Vagina (tissue), 2 donors: ENCODE measurements at regions not wholly inside any gene's neighbourhood (a gene's known extent, or its start where the extent isn't known, plus 50 kb on each side); places are given as distances from the start of the nearest gene placed in this dataset.
"Not testable (repeated sequence)": the region's sequence is repeated elsewhere in the genome, so short reads cannot be mapped to it uniquely, and the experiment has no call there.

ENCODE experiments used
- DNase-seq, 2 donors: peaks; one replicate each; pipeline ENCODE4 v3.0.0-alpha.2; 2017; ENCODE audit errors: extremely low spot score in 2 of 2
- H3K27ac ChIP-seq: fragments of 200-600 bp; sonication (generic); one replicate; pipeline ENCODE4 v1.5.1; 2019
- H3K27me3 ChIP-seq: fragments of 200-600 bp; sonication (generic); one replicate; pipeline ENCODE4 v1.5.1; 2019
- H3K36me3 ChIP-seq, 2 donors: fragments of 200-600 bp; sonication (generic); one replicate each; pipeline ENCODE4 v1.5.1; 2017 to 2019
- H3K4me1 ChIP-seq: fragments of 200-600 bp; sonication (generic); one replicate; pipeline ENCODE4 v1.5.1; 2019
- H3K4me3 ChIP-seq, 2 donors: fragments of 200-600 bp; sonication (generic); 1 replicate in 1 of 2; 2 replicates in 1 of 2; pipeline ENCODE4 v1.5.1; 2016 to 2019
- H3K9me3 ChIP-seq: fragments of 200-600 bp; sonication (generic); one replicate; pipeline ENCODE4 v1.5.1; 2019
- POLR2A ChIP-seq, 2 donors: fragments of 450-650 bp; IDR thresholded peaks; one replicate each; pipeline ENCODE4 v1.6.1; 2017; ENCODE audit warnings: antibody characterized with exemption in 2 of 2, mild to moderate bottlenecking in 2 of 2, moderate library complexity in 2 of 2
- POLR2AphosphoS5 ChIP-seq, 2 donors: sonication (generic); formaldehyde crosslinking; IDR thresholded peaks; one replicate each; pipeline ENCODE4 v1.9.0; 2017; ENCODE audit warnings: antibody characterized with exemption in 2 of 2, mild to moderate bottlenecking in 2 of 2, low read depth in 1 of 2; ENCODE audit not compliant: insufficient read depth in 1 of 2
- intact Hi-C: fragments of 100-400 bp; cut with DNase I; formaldehyde crosslinking; loops from one replicate; pipeline ENCODE4 v1.15.1; 2023
- TF ChIP-seq, protein P1 (sequence below), 3 experiments: fragments of 450-650 bp in 2 of 3; fragments of 200-600 bp in 1 of 3; sonication (generic) in 1 of 3; IDR thresholded peaks; one replicate each; pipeline ENCODE4 v1.5.1; 2017 to 2019; ENCODE audit warnings: antibody characterized with exemption in 3 of 3, mild to moderate bottlenecking in 2 of 3, moderate library complexity in 2 of 3

DNA sequence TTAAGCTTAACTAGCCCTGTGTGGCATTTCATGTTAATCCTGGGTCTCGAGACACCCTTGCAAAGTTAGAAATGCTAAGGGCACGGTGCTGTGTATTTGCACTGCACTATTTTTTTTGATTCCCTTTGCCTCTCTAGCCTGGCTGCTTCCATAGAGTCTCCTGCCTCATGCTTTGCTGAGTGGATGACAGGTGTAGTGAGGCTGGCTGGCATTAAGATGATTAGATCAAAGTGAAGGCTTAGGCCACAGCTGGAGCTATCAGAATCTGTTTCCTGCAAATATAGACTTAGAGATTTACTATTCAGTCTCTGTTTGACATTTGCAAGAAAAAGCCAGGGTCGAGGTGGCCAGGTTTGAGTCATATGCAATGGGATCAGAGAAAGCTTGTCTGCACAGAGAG, 791.1 kb downstream of the AACS start:
- intact Hi-C loops = no loop called here
- no peaks in the 10 kb centered on the region for H3K9me3 ChIP-seq
- H3K36me3 ChIP-seq = no peaks in the 10 kb centered on the region
- H3K27me3 ChIP-seq = no peaks in the 10 kb centered on the region
- H3K4me3 ChIP-seq = no peak overlapping the region
- no peak overlapping the region for H3K27ac ChIP-seq
- no peaks in the 10 kb centered on the region for H3K4me1 ChIP-seq
- no peak for DNase-seq
- TF ChIP-seq POLR2AphosphoS5 (IDR thresholded peaks at IDR 0.05; ENCODE audit: insufficient read depth in 1 of 2, low read depth in 1 of 2) (no peak), POLR2A (IDR thresholded peaks at IDR 0.05) (no peak)
- TF ChIP-seq, protein P1, sequence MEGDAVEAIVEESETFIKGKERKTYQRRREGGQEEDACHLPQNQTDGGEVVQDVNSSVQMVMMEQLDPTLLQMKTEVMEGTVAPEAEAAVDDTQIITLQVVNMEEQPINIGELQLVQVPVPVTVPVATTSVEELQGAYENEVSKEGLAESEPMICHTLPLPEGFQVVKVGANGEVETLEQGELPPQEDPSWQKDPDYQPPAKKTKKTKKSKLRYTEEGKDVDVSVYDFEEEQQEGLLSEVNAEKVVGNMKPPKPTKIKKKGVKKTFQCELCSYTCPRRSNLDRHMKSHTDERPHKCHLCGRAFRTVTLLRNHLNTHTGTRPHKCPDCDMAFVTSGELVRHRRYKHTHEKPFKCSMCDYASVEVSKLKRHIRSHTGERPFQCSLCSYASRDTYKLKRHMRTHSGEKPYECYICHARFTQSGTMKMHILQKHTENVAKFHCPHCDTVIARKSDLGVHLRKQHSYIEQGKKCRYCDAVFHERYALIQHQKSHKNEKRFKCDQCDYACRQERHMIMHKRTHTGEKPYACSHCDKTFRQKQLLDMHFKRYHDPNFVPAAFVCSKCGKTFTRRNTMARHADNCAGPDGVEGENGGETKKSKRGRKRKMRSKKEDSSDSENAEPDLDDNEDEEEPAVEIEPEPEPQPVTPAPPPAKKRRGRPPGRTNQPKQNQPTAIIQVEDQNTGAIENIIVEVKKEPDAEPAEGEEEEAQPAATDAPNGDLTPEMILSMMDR (IDR thresholded peaks at IDR 0.05) = no peak

DNA sequence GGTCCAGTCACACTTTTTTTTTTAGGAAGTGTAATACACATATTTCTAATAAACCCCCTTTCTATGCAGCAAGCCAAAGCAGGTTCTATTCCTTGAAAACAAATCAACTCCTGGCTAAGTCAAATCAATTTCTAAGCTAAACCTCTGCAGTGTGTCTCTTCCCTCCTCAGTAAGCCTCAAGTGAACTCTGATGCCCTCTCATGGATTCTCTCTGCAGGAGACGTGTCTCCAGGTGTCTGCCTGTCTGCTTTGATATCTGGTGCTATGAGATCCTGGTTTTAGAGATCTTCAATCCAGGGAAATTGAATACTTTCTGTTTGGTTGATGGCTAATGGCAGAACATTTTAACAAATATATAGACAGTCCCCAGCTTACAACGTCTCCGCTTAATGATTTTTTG, 791.7 kb downstream of the AACS start:
- no peaks in the 10 kb centered on the region for H3K9me3 ChIP-seq
- H3K4me3 ChIP-seq = no peak overlapping the region
- H3K4me1 ChIP-seq = no peaks in the 10 kb centered on the region
- no peaks in the 10 kb centered on the region for H3K36me3 ChIP-seq
- no peak for DNase-seq
- no peak overlapping the region for H3K27ac ChIP-seq
- no peaks in the 10 kb centered on the region for H3K27me3 ChIP-seq
- TF ChIP-seq POLR2A (IDR thresholded peaks at IDR 0.05) (no peak), POLR2AphosphoS5 (IDR thresholded peaks at IDR 0.05; ENCODE audit: insufficient read depth in 1 of 2, low read depth in 1 of 2) (no peak)
- TF ChIP-seq, protein P1 (IDR thresholded peaks at IDR 0.05) = no peak
- intact Hi-C loops = no loop called here

DNA sequence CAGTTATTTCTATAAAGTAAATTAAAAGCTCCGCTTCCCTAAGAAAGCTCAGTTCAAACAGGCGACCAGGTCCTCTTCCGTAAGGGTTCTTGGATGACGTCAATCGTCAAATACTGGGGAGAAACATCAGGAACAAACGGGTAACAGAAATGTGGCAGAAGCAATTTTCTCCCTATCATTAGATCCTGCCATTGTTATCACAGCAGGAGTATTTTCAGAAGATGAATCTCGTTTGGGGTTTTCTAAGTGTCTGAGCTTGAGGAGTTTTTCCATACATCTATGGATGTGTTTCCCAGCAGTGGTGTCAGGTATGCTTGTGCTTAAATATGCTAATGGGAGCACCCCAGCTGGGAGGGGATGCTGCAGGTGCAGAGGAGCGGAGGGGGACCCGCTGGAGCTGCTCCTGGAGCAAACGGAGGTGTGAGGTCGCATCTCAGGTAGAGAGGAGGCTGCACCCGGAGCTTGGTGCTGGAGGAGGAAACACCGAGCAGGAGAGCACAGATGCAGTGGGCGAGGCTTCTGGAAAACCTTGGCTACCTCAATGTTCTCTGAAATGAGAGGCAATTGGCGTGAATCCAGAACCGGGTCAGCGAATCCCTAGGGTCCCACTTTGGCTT, 795.5 kb downstream of the AACS start:
- H3K4me3 ChIP-seq = no peak overlapping the region
- no peaks in the 10 kb centered on the region for H3K4me1 ChIP-seq
- H3K27me3 ChIP-seq = no peaks in the 10 kb centered on the region
- H3K36me3 ChIP-seq = no peaks in the 10 kb centered on the region
- TF ChIP-seq, protein P1 (IDR thresholded peaks at IDR 0.05) = no peak
- TF ChIP-seq POLR2AphosphoS5 (IDR thresholded peaks at IDR 0.05; ENCODE audit: insufficient read depth in 1 of 2, low read depth in 1 of 2) (no peak), POLR2A (IDR thresholded peaks at IDR 0.05) (no peak)
- H3K9me3 ChIP-seq = no peaks in the 10 kb centered on the region
- intact Hi-C loops = no loop called here
- H3K27ac ChIP-seq = no peak overlapping the region
- no peak for DNase-seq

DNA sequence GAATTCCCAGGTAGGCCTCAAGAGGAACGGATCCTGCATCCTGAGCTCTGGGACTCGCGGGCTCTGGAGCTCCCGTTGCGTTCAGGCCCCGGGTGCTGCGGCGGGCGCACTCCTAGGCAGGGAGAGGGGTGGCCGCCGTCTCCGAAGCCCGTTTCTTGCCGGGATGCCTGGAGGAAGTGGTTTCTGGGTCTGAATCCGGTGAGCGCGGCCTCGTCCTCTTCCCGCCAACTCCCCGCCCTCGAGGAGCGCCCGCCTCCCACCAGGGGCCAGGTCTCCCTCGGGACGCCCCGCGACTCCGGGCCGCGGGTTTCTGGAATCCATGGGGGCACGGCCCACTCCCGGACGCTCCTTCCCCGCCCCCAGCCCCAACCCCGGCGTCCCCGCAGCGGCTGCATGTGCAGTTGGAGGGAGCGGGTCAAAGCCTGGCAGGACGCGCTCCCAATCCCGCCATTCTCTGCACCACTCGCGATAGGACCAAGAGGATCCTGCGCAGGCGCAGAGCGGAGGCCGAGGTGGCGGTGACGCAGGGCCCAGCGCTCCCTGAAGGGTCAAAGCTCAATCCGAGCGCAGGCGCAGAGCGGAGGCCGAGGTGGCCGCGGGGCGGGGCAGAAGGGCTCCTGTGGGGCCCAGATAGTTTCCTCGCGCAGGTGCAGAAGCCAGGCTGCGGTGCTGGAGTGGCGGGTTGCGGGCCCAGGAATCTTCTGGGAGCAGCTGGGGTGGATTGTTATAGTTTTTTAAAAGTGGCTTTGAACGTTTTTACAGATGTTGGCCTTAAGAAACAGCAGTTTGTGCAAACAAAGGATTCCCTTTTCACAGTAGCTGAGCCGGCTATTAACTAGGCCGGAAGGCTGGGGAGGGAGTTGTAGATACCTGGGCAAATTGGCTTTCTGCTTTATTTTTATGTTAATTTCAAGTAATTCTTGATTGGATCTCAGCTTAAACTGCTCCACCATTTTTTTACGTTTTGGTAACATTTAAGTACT, 796.4 kb downstream of the AACS start:
- H3K36me3 ChIP-seq = no peaks in the 10 kb centered on the region
- H3K27me3 ChIP-seq = no peaks in the 10 kb centered on the region
- no peaks in the 10 kb centered on the region for H3K9me3 ChIP-seq
- peak overlapping the region in 1 of 2 donors; percentile 0 for H3K4me3 ChIP-seq
- no peak overlapping the region for H3K27ac ChIP-seq
- no peak for DNase-seq
- intact Hi-C loops = no loop called here
- no peak for TF ChIP-seq POLR2A (IDR thresholded peaks at IDR 0.05)
- no peak for TF ChIP-seq POLR2AphosphoS5 (IDR thresholded peaks at IDR 0.05; ENCODE audit: insufficient read depth in 1 of 2, low read depth in 1 of 2)
- TF ChIP-seq, protein P1 (IDR thresholded peaks at IDR 0.05) = no peak
- no peaks in the 10 kb centered on the region for H3K4me1 ChIP-seq

DNA sequence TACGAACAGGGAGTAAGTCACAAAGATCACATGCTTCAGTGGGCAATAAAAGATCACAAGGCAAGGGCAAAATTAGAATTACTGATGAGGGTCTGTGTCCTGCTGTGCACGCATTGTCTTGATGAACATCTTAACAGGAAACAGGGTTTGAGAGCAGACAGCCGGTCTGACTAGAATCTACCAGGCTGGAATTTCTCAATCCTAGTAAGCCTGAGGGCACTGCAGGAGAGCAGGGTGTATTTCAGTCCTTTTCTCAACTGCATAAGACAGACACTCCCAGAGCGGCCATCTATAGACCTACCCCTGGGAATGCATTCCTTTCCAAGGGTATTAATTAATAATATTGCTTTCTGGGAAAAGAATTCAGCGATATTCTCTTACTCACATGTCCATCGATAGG, 800.0 kb downstream of the AACS start:
- DNase-seq, intact Hi-C loops, H3K9me3 ChIP-seq, H3K36me3 ChIP-seq, H3K4me1 ChIP-seq, H3K4me3 ChIP-seq, H3K27ac ChIP-seq, H3K27me3 ChIP-seq: not testable (repeated sequence)
